Mammary epithelial cell (primary cell): ENCODE measurements at regions not wholly inside any gene's neighbourhood (a gene's known extent, or its start where the extent isn't known, plus 50 kb on each side); places are given as distances from the start of the nearest gene placed in this dataset.

Experiments used
- EZH2 ChIP-seq: IDR thresholded peaks from 2 replicates; pipeline ENCODE4 v1.6.1; 2012; ENCODE audit warnings: low read length, inconsistent platforms, borderline replicate concordance
- TF ChIP-seq, protein P1 (sequence below), 2 donors: IDR thresholded peaks in 1 of 2; conservative IDR thresholded peaks in 1 of 2; 2 replicates each; pipeline ENCODE4 v1.5.1; 2011 to 2012; ENCODE audit warnings: inconsistent platforms in 2 of 2, low read length in 2 of 2, mild to moderate bottlenecking in 2 of 2, control low read depth in 1 of 2, low read depth in 1 of 2; ENCODE audit not compliant: insufficient read depth in 1 of 2; ENCODE audit errors: extremely low read depth in 1 of 2

DNA sequence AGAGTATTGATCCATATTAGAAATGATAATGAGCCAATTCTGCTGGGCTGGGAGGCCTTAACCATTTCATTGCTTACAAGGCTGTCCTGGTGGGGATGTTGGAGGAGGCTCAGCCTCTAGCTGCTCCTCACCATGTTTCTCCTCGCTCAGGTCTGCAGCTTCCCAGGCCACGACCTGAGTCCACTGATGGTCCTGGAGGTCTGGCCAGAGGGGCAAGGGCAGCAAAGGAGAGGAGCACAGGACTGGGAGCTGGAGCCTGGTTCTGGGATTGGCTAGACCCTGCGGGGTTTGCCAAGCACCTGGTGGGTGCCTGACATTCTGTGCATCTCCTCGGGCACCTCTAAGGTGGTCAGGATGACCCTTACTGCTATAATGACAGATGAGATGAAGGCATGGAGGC, 92.6 kb downstream of the KIF26A start:
- TF ChIP-seq, protein P1, sequence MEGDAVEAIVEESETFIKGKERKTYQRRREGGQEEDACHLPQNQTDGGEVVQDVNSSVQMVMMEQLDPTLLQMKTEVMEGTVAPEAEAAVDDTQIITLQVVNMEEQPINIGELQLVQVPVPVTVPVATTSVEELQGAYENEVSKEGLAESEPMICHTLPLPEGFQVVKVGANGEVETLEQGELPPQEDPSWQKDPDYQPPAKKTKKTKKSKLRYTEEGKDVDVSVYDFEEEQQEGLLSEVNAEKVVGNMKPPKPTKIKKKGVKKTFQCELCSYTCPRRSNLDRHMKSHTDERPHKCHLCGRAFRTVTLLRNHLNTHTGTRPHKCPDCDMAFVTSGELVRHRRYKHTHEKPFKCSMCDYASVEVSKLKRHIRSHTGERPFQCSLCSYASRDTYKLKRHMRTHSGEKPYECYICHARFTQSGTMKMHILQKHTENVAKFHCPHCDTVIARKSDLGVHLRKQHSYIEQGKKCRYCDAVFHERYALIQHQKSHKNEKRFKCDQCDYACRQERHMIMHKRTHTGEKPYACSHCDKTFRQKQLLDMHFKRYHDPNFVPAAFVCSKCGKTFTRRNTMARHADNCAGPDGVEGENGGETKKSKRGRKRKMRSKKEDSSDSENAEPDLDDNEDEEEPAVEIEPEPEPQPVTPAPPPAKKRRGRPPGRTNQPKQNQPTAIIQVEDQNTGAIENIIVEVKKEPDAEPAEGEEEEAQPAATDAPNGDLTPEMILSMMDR (conservative IDR thresholded peaks at IDR 0.05 in 1 of 2, IDR thresholded peaks at IDR 0.05 in 1 of 2; ENCODE audit: extremely low read depth in 1 of 2, insufficient read depth in 1 of 2, low read depth in 1 of 2, low read length in 2 of 2) = no peak
- no peak for TF ChIP-seq EZH2
